ENCODE measurements at regions not wholly inside any gene's neighbourhood (a gene's known extent, or its start where the extent isn't known, plus 50 kb on each side); places are given as distances from the start of the nearest gene placed in this dataset.

DNA sequence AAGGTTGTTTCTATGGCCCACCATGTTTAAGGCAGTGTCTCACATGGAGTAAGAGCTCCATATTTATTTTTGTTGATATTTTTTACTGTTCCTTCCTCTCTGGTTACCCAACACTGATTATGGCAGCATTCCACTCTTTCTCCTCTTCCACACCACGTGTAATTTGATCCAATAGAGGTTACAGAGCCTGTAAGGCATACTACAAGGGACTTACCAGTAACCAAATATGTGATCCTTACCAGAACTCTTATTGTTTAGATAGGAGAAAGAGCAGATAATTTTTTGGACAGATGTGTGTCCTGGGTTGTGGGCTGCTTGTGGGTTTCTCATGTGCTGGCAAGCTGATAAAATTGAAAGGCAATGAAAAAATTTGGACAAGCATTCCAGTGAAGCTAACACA, 261.3 kb downstream of the TMEM167A start:
- Mint-ChIP-seq H3K4me1 (ENCODE audit: unreplicated experiment) (peaks cover 20% of the 10 kb centered on the region), H3K4me3 (no peak overlapping the region), H3K27me3 (no peaks in the 10 kb centered on the region), H3K27ac (no peak overlapping the region), H3K9me3 (peaks cover 6% of the 10 kb centered on the region), H3K36me3 (no peaks in the 10 kb centered on the region)
- TF ChIP-seq, protein P1, sequence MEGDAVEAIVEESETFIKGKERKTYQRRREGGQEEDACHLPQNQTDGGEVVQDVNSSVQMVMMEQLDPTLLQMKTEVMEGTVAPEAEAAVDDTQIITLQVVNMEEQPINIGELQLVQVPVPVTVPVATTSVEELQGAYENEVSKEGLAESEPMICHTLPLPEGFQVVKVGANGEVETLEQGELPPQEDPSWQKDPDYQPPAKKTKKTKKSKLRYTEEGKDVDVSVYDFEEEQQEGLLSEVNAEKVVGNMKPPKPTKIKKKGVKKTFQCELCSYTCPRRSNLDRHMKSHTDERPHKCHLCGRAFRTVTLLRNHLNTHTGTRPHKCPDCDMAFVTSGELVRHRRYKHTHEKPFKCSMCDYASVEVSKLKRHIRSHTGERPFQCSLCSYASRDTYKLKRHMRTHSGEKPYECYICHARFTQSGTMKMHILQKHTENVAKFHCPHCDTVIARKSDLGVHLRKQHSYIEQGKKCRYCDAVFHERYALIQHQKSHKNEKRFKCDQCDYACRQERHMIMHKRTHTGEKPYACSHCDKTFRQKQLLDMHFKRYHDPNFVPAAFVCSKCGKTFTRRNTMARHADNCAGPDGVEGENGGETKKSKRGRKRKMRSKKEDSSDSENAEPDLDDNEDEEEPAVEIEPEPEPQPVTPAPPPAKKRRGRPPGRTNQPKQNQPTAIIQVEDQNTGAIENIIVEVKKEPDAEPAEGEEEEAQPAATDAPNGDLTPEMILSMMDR (conservative IDR thresholded peaks at IDR 0.05), result no peak
- DNase-seq (ENCODE audit: extremely low spot score, unreplicated experiment), result no peak

DNA sequence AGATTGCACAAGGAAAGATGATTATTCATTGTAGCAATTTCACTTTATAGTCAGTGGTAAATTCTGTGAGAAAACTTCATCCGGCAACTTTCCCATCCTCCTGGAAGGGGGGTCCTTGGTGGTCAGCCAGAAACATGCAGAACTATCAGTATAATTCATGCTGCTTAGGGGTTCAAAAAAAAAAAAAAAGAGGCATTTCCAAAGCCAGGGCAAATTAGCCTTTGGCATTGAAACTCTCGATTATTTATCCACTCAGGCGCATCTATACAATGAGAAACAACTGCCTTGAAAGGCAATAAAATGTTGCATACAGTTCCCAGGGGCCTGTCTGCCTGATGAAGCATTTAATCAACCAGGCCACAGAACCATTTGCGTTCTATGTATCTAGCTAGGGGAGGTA, 263.3 kb downstream of the TMEM167A start:
- Mint-ChIP-seq H3K27ac (no peak overlapping the region), H3K4me1 (ENCODE audit: unreplicated experiment) (peaks cover 17% of the 10 kb centered on the region), H3K36me3 (no peaks in the 10 kb centered on the region), H3K9me3 (peaks cover 6% of the 10 kb centered on the region), H3K4me3 (no peak overlapping the region), H3K27me3 (no peaks in the 10 kb centered on the region)
- DNase-seq (ENCODE audit: extremely low spot score, unreplicated experiment), result no peak
- TF ChIP-seq, protein P1 (conservative IDR thresholded peaks at IDR 0.05), result no peak

DNA sequence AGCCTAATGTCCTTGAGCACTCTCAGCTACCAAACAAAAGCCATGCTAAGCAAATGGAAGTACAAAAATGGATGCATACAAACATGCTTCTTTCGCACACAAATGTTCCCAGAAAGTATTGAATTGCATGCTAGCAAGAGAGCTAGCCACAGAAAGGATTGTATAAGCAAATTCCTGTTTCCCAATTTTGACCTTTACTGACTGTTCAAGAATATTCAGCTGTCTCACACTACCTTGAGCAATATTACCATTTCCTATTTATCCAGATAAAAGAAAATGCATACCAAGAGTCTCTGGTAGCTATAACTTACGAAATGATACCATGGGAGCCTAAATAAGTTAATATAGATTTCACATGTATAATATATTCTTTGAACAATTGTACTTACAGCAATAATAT, 264.6 kb downstream of the TMEM167A start:
- Mint-ChIP-seq H3K4me1 (ENCODE audit: unreplicated experiment) (peaks cover 17% of the 10 kb centered on the region), H3K36me3 (no peaks in the 10 kb centered on the region), H3K4me3 (no peak overlapping the region), H3K27me3 (no peaks in the 10 kb centered on the region), H3K27ac (no peak overlapping the region), H3K9me3 (peaks cover 6% of the 10 kb centered on the region)
- TF ChIP-seq, protein P1 (conservative IDR thresholded peaks at IDR 0.05), result no peak
- no peak for DNase-seq (ENCODE audit: extremely low spot score, unreplicated experiment)

GRCh38 chr5:82811490-82811889, 265.7 kb downstream of the TMEM167A start:
- H3K27ac Mint-ChIP-seq, result no peak overlapping the region
- H3K4me1 Mint-ChIP-seq (ENCODE audit: unreplicated experiment), result peaks cover 17% of the 10 kb centered on the region

DNA sequence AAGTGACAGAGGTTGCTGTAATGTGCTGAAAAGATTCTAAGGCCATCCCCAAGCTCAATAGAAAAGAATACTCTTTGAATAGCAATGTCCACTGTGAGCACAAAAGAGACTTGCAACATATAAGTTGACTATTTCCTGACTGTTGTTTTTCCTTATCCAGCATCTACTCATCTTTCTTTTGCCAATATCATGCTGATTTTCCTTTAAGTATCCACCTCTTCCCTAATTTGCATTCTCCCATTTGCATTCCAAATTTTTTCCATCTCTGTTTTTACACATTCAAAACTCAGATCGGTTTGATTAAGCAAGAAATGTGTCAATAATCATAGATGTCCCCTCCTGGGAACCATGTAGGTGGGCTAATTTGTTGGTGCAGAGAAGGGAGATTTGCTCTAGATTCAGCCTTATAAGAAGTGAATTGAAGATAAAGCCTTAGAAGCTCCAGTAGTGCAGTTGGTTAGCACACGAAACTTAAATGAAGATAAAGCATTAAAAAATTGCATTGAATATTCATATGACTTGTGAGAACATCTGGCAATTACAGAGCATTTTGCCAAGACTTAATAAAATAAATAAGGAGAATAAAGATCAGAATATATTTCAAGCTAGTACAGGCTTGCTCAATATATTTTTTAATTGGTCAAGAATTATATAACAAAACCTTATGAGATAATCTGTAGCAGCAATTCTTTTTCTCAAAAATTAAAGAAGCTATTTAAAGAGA, 267.6 kb downstream of the TMEM167A start:
- Mint-ChIP-seq H3K27me3 (no peaks in the 10 kb centered on the region), H3K36me3 (no peaks in the 10 kb centered on the region), H3K27ac (no peak overlapping the region), H3K4me3 (no peak overlapping the region), H3K9me3 (peaks cover 3% of the 10 kb centered on the region), H3K4me1 (ENCODE audit: unreplicated experiment) (peaks cover 15% of the 10 kb centered on the region)
- DNase-seq (ENCODE audit: extremely low spot score, unreplicated experiment), result no peak
- TF ChIP-seq, protein P1 (conservative IDR thresholded peaks at IDR 0.05), result no peak

More at GRCh38 chr5:82811490-82811889, 265.7 kb downstream of the TMEM167A start:
- Mint-ChIP-seq H3K9me3 (peaks cover 6% of the 10 kb centered on the region), H3K27me3 (no peaks in the 10 kb centered on the region), H3K4me3 (no peak overlapping the region), H3K36me3 (no peaks in the 10 kb centered on the region)
- DNase-seq (ENCODE audit: extremely low spot score, unreplicated experiment), result no peak
- TF ChIP-seq, protein P1 (conservative IDR thresholded peaks at IDR 0.05), result no peak

All from type B pancreatic cell (in vitro differentiated cells).